Natural killer cell (primary cell): ENCODE measurements at regions not wholly inside any gene's neighbourhood (a gene's known extent, or its start where the extent isn't known, plus 50 kb on each side); places are given as distances from the start of the nearest gene placed in this dataset.

ENCODE experiments used
- ATAC-seq, 3 donors: fragments of 150-1000 bp in 2 of 3; fragments of 200-7000 bp in 1 of 3; cut with Tn5 transposase; 1 replicate in 1 of 3; 2 replicates in 2 of 3; pipeline ENCODE4 v1.10.0; 2021; ENCODE audit warnings: mild to moderate bottlenecking in 2 of 3, moderate library complexity in 2 of 3
- DNase-seq, 2 donors: peaks; one replicate each; pipeline versions ENCODE4 v3.0.0 to v3.0.0-alpha.2; 2013 to 2021; ENCODE audit warnings: mixed read lengths in 1 of 2
- H3K27ac ChIP-seq: one replicate; pipeline ENCODE4 v1.5.1; 2013; ENCODE audit warnings: mild to moderate bottlenecking, low read length
- H3K27me3 ChIP-seq: one replicate; pipeline ENCODE4 v1.6.1; 2013; ENCODE audit warnings: low read length; ENCODE audit not compliant: control insufficient read depth, insufficient read depth
- H3K36me3 ChIP-seq: one replicate; pipeline ENCODE4 v1.6.1; 2013; ENCODE audit warnings: low read length; ENCODE audit not compliant: control insufficient read depth, insufficient read depth
- H3K4me1 ChIP-seq: one replicate; pipeline ENCODE4 v1.6.1; 2013; ENCODE audit warnings: low read length; ENCODE audit not compliant: control insufficient read depth, insufficient read depth
- H3K4me3 ChIP-seq: one replicate; pipeline ENCODE4 v1.5.1; 2013; ENCODE audit warnings: low read length
- H3K9me3 ChIP-seq: one replicate; pipeline ENCODE4 v1.6.1; 2013; ENCODE audit warnings: low read length; ENCODE audit not compliant: control insufficient read depth, insufficient read depth
- H3K27ac Mint-ChIP-seq, 2 donors: one replicate each; pipeline ENCODE4 v1.8.0; 2022; ENCODE audit warnings: mild to moderate bottlenecking in 2 of 2, mixed read lengths in 2 of 2, moderate library complexity in 1 of 2
- H3K27me3 Mint-ChIP-seq, 2 donors: one replicate each; pipeline ENCODE4 v1.8.0; 2022; ENCODE audit warnings: low read depth in 2 of 2, mixed read lengths in 2 of 2
- H3K36me3 Mint-ChIP-seq: one replicate; pipeline ENCODE4 v1.8.0; 2022; ENCODE audit warnings: mixed read lengths
- H3K4me1 Mint-ChIP-seq, 2 donors: one replicate each; pipeline ENCODE4 v1.8.0; 2022; ENCODE audit warnings: mixed read lengths in 2 of 2
- H3K4me3 Mint-ChIP-seq: one replicate; pipeline ENCODE4 v1.8.0; 2022; ENCODE audit warnings: mild to moderate bottlenecking, moderate library complexity, mixed read lengths
- H3K9me3 Mint-ChIP-seq, 2 donors: one replicate each; pipeline ENCODE4 v1.8.0; 2022; ENCODE audit warnings: mixed read lengths in 2 of 2
- WGBS: methylation state at CpG from one replicate; pipeline ENCODE4 v1.1.7; 2013; ENCODE audit warnings: missing lambda C conversion rate; ENCODE audit not compliant: insufficient coverage; 5-methylcytosine and 5-hydroxymethylcytosine counted together
- intact Hi-C: fragments of 100-400 bp; cut with micrococcal nuclease; formaldehyde crosslinking; loops from one replicate; pipeline ENCODE4 v1.14.2; 2022
- TF ChIP-seq, protein P1 (sequence below): fragments of 200-600 bp; IDR thresholded peaks from one replicate; pipeline ENCODE4 v1.8.0; 2022; ENCODE audit warnings: antibody characterized with exemption

DNA sequence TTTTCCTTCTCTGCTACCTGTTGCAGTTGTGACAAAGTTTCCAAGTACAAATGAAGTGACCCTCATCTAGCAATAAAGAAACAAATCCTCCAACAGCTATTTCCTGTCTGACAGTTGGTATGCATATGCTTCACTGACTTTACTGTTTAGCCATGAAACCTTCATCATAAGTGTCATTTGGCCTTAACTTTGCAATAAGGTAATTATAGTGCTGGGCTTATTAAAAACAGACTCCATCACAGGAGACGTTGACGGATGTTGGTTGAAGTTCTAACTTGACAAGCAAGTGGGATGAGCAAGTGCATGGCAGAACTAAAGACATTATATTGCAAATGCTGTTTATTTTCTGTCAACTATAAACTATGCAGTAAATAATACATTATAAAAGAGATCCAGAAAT, 425.2 kb downstream of the RPS29 start:
- 79% methylated on average over 2 of the region's 2 CpGs for WGBS

DNA sequence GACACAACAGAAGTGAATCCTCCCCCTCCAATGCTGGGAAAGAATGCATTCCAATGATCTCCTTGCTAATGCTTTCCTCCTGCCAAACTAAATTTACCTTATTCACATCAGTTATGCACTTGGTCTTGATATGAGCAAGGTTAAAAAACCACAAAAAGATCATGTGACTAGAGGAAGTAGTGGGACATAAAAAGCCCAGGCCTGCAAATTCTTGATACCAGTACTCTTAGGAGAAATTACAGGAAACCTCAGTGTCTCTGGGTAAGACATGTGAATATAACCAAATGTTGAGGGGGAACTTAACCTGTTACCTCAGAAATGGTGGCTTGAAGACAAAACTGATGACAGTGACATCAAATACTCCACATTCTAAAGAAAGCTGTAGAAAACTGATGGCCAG, 427.1 kb downstream of the RPS29 start:
- peaks cover 0 to 2% of the 10 kb centered on the region in 2 donors for H3K9me3 Mint-ChIP-seq
- Histone ChIP-seq H3K27me3 (no peaks in the 10 kb centered on the region), H3K27ac (no peak overlapping the region), H3K36me3 (no peaks in the 10 kb centered on the region), H3K9me3 (no peaks in the 10 kb centered on the region), H3K4me3 (no peak overlapping the region), H3K4me1 (no peaks in the 10 kb centered on the region)
- H3K27me3 Mint-ChIP-seq, result no peaks in the 10 kb centered on the region
- H3K4me1 Mint-ChIP-seq, result no peaks in the 10 kb centered on the region
- intact Hi-C loops, result no loop called here
- TF ChIP-seq, protein P1, sequence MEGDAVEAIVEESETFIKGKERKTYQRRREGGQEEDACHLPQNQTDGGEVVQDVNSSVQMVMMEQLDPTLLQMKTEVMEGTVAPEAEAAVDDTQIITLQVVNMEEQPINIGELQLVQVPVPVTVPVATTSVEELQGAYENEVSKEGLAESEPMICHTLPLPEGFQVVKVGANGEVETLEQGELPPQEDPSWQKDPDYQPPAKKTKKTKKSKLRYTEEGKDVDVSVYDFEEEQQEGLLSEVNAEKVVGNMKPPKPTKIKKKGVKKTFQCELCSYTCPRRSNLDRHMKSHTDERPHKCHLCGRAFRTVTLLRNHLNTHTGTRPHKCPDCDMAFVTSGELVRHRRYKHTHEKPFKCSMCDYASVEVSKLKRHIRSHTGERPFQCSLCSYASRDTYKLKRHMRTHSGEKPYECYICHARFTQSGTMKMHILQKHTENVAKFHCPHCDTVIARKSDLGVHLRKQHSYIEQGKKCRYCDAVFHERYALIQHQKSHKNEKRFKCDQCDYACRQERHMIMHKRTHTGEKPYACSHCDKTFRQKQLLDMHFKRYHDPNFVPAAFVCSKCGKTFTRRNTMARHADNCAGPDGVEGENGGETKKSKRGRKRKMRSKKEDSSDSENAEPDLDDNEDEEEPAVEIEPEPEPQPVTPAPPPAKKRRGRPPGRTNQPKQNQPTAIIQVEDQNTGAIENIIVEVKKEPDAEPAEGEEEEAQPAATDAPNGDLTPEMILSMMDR, result no peak
- ATAC-seq (no peak), DNase-seq (no peak)
- no peak overlapping the region for H3K4me3 Mint-ChIP-seq
- no peak overlapping the region for H3K27ac Mint-ChIP-seq
- no peaks in the 10 kb centered on the region for H3K36me3 Mint-ChIP-seq

More for the DNA sequence above, 425.2 kb downstream of the RPS29 start:
- no peak overlapping the region for H3K4me3 ChIP-seq
- H3K36me3 ChIP-seq, result no peaks in the 10 kb centered on the region
- H3K27me3 Mint-ChIP-seq, result no peaks in the 10 kb centered on the region
- no peak for DNase-seq
- TF ChIP-seq, protein P1, result no peak
- no peak overlapping the region for H3K27ac Mint-ChIP-seq
- H3K27ac ChIP-seq, result no peak overlapping the region
- H3K27me3 ChIP-seq, result no peaks in the 10 kb centered on the region
- no peaks in the 10 kb centered on the region for H3K4me1 Mint-ChIP-seq
- no peaks in the 10 kb centered on the region for H3K9me3 ChIP-seq
- H3K4me1 ChIP-seq, result no peaks in the 10 kb centered on the region
- no peaks in the 10 kb centered on the region for H3K36me3 Mint-ChIP-seq
- no peak overlapping the region for H3K4me3 Mint-ChIP-seq
- intact Hi-C loops, result no loop called here
- ATAC-seq, result no peak
- H3K9me3 Mint-ChIP-seq, result peaks cover 0 to 2% of the 10 kb centered on the region in 2 donors

DNA sequence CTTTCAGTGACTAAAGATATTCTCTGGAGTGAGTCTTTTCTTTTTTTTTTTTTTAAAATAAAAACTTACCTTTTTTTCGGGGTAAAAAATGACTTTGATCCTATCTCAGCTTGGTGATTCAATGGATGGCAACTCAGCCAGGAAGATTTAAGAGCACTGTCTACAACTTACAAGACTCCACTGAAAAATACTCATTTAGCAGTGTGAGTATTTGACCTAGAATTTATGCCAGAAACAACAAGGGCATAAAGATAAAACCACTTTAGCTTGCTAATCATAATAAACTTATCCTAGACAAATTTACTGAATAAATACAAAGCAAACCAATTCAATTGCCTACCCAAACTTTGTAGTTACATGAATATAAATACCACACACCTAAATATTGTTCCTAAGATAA, 446.6 kb downstream of the RPS29 start:
- Histone ChIP-seq H3K9me3 (no peaks in the 10 kb centered on the region), H3K27me3 (no peaks in the 10 kb centered on the region), H3K4me1 (no peaks in the 10 kb centered on the region), H3K4me3 (no peak overlapping the region), H3K36me3 (no peaks in the 10 kb centered on the region), H3K27ac (no peak overlapping the region)
- no peak overlapping the region for H3K4me3 Mint-ChIP-seq
- 80% methylated on average over 1 of the region's 1 CpG for WGBS
- DNase-seq (no peak), ATAC-seq (no peak)
- intact Hi-C loops, result no loop called here
- no peak overlapping the region for H3K27ac Mint-ChIP-seq
- H3K36me3 Mint-ChIP-seq, result no peaks in the 10 kb centered on the region
- peaks cover 5 to 8% of the 10 kb centered on the region in 2 donors for H3K9me3 Mint-ChIP-seq
- no peaks in the 10 kb centered on the region for H3K4me1 Mint-ChIP-seq
- no peaks in the 10 kb centered on the region for H3K27me3 Mint-ChIP-seq
- TF ChIP-seq, protein P1, result no peak

- no peak overlapping the region for H3K4me3 Mint-ChIP-seq
- H3K27me3 Mint-ChIP-seq, result no peaks in the 10 kb centered on the region
- no peaks in the 10 kb centered on the region for H3K36me3 Mint-ChIP-seq
- no peak for DNase-seq
- no peaks in the 10 kb centered on the region for H3K9me3 Mint-ChIP-seq
- no peaks in the 10 kb centered on the region for H3K4me1 ChIP-seq
- TF ChIP-seq, protein P1, result no peak
- intact Hi-C loops, result no loop called here
- H3K4me1 Mint-ChIP-seq, result no peaks in the 10 kb centered on the region
- ATAC-seq, result no peak
- no peaks in the 10 kb centered on the region for H3K9me3 ChIP-seq
- 29% methylated on average over 3 of the region's 3 CpGs for WGBS
- no peak overlapping the region for H3K4me3 ChIP-seq
- H3K27ac ChIP-seq, result no peak overlapping the region
- H3K27ac Mint-ChIP-seq, result no peak overlapping the region
- no peaks in the 10 kb centered on the region for H3K36me3 ChIP-seq
- H3K27me3 ChIP-seq, result no peaks in the 10 kb centered on the region
Observed at GRCh38 chr14:49134940-49135339, 451.2 kb downstream of the RPS29 start.
